ENCODE measurements at regions not wholly inside any gene's neighbourhood (a gene's known extent, or its start where the extent isn't known, plus 50 kb on each side); places are given as distances from the start of the nearest gene placed in this dataset.
"Not testable (repeated sequence)": the region's sequence is repeated elsewhere in the genome, so short reads cannot be mapped to it uniquely, and the experiment has no call there.

GRCh38 chr5:171549274-171549673, 129.8 kb downstream of the FGF18 start:
- Histone ChIP-seq H3K4me3 (IDR thresholded peaks at IDR 0.05; ENCODE audit: insufficient read depth, low read depth, low read length) (no peak overlapping the region), H3K79me2 (ENCODE audit: insufficient read depth, low read depth) (no peaks in the 10 kb centered on the region), H3K27me3 (ENCODE audit: insufficient read depth, low read depth) (no peaks in the 10 kb centered on the region), H2AFZ (ENCODE audit: low read depth) (no peak overlapping the region), H3K27ac (no peak overlapping the region), H3K4me2 (no peak overlapping the region), H3K4me1 (ENCODE audit: low read depth, poor library complexity, severe bottlenecking) (no peaks in the 10 kb centered on the region), H4K20me1 (ENCODE audit: insufficient read depth) (no peaks in the 10 kb centered on the region), H3K36me3 (ENCODE audit: insufficient read depth) (no peaks in the 10 kb centered on the region), H3K9ac (no peak overlapping the region)
- no peak for TF ChIP-seq CTCF (conservative IDR thresholded peaks at IDR 0.05; ENCODE audit: low read depth, low read length)

- not testable (repeated sequence) for H3K27ac ChIP-seq; H3K4me2 ChIP-seq; H2AFZ ChIP-seq (ENCODE audit: low read depth); H3K4me3 ChIP-seq (IDR thresholded peaks at IDR 0.05; ENCODE audit: insufficient read depth, low read depth, low read length); H4K20me1 ChIP-seq (ENCODE audit: insufficient read depth); H3K36me3 ChIP-seq (ENCODE audit: insufficient read depth); H3K4me1 ChIP-seq (ENCODE audit: low read depth, poor library complexity, severe bottlenecking); H3K79me2 ChIP-seq (ENCODE audit: insufficient read depth, low read depth); H3K9ac ChIP-seq; H3K27me3 ChIP-seq (ENCODE audit: insufficient read depth, low read depth)
Observed at GRCh38 chr5:171553817-171554216, 134.4 kb downstream of the FGF18 start.

- H3K27me3 ChIP-seq (ENCODE audit: insufficient read depth, low read depth): no peaks in the 10 kb centered on the region
- no peak for TF ChIP-seq CTCF (conservative IDR thresholded peaks at IDR 0.05; ENCODE audit: low read depth, low read length)
- H3K4me1 ChIP-seq (ENCODE audit: low read depth, poor library complexity, severe bottlenecking): no peaks in the 10 kb centered on the region
- H3K27ac ChIP-seq: no peak overlapping the region
- H4K20me1 ChIP-seq (ENCODE audit: insufficient read depth): no peaks in the 10 kb centered on the region
- H3K4me3 ChIP-seq (IDR thresholded peaks at IDR 0.05; ENCODE audit: insufficient read depth, low read depth, low read length): no peak overlapping the region
- H3K79me2 ChIP-seq (ENCODE audit: insufficient read depth, low read depth): no peaks in the 10 kb centered on the region
- H3K9ac ChIP-seq: no peak overlapping the region
- H2AFZ ChIP-seq (ENCODE audit: low read depth): no peak overlapping the region
- no peak overlapping the region for H3K4me2 ChIP-seq
- H3K36me3 ChIP-seq (ENCODE audit: insufficient read depth): no peaks in the 10 kb centered on the region
Observed at GRCh38 chr5:171555160-171555559, 135.7 kb downstream of the FGF18 start.

- no peak overlapping the region for H3K9ac ChIP-seq
- no peak for TF ChIP-seq CTCF (conservative IDR thresholded peaks at IDR 0.05; ENCODE audit: low read depth, low read length)
- H3K27ac ChIP-seq: no peak overlapping the region
- H3K27me3 ChIP-seq (ENCODE audit: insufficient read depth, low read depth): no peaks in the 10 kb centered on the region
- no peaks in the 10 kb centered on the region for H3K4me1 ChIP-seq (ENCODE audit: low read depth, poor library complexity, severe bottlenecking)
- H3K36me3 ChIP-seq (ENCODE audit: insufficient read depth): no peaks in the 10 kb centered on the region
- H3K79me2 ChIP-seq (ENCODE audit: insufficient read depth, low read depth): no peaks in the 10 kb centered on the region
- H4K20me1 ChIP-seq (ENCODE audit: insufficient read depth): no peaks in the 10 kb centered on the region
- H3K4me3 ChIP-seq (IDR thresholded peaks at IDR 0.05; ENCODE audit: insufficient read depth, low read depth, low read length): no peak overlapping the region
- H2AFZ ChIP-seq (ENCODE audit: low read depth): no peak overlapping the region
- H3K4me2 ChIP-seq: no peak overlapping the region
Observed at GRCh38 chr5:171562822-171563221, 143.4 kb downstream of the FGF18 start.

- no peak overlapping the region for H3K4me3 ChIP-seq (IDR thresholded peaks at IDR 0.05; ENCODE audit: insufficient read depth, low read depth, low read length)
- no peaks in the 10 kb centered on the region for H4K20me1 ChIP-seq (ENCODE audit: insufficient read depth)
- H3K4me1 ChIP-seq (ENCODE audit: low read depth, poor library complexity, severe bottlenecking): no peaks in the 10 kb centered on the region
- no peaks in the 10 kb centered on the region for H3K27me3 ChIP-seq (ENCODE audit: insufficient read depth, low read depth)
- no peak overlapping the region for H3K4me2 ChIP-seq
- no peak for TF ChIP-seq CTCF (conservative IDR thresholded peaks at IDR 0.05; ENCODE audit: low read depth, low read length)
- no peaks in the 10 kb centered on the region for H3K36me3 ChIP-seq (ENCODE audit: insufficient read depth)
- H2AFZ ChIP-seq (ENCODE audit: low read depth): no peak overlapping the region
- no peak overlapping the region for H3K27ac ChIP-seq
- H3K9ac ChIP-seq: no peak overlapping the region
- H3K79me2 ChIP-seq (ENCODE audit: insufficient read depth, low read depth): no peaks in the 10 kb centered on the region
Observed at GRCh38 chr5:171568389-171568788, 148.9 kb downstream of the FGF18 start.

Measured in KMS-11 (cell line).